ELF-1 (cell line): ENCODE measurements at regions not wholly inside any gene's neighbourhood (a gene's known extent, or its start where the extent isn't known, plus 50 kb on each side); places are given as distances from the start of the nearest gene placed in this dataset.
"Not testable (repeated sequence)": the region's sequence is repeated elsewhere in the genome, so short reads cannot be mapped to it uniquely, and the experiment has no call there.

Experiments used
- DNase-seq: peaks from one replicate; pipeline ENCODE4 v3.0.0-alpha.2; 2016; ENCODE audit warnings: low read depth, low spot score

DNA sequence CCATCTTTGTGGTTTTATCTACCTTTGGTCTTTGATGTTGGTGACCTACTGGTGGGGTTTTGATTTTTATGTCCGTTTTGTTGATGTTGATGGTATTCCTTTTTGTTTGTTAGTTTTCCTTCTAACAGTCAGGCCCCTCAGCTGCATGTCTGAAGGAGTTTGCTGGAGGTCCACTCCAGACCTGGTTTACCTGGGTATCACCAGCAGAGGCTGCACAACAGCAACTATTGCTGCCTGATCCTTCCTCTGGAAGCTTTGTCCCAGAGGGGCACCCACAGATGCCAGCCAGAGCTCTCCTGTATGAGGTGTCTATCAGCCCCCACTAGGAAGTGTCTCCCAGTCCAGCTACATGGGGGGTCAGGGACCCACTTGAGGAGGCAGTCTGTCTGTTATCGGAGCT lies 199.3 kb upstream of the WDFY3 start:
- DNase-seq = no peak

DNA sequence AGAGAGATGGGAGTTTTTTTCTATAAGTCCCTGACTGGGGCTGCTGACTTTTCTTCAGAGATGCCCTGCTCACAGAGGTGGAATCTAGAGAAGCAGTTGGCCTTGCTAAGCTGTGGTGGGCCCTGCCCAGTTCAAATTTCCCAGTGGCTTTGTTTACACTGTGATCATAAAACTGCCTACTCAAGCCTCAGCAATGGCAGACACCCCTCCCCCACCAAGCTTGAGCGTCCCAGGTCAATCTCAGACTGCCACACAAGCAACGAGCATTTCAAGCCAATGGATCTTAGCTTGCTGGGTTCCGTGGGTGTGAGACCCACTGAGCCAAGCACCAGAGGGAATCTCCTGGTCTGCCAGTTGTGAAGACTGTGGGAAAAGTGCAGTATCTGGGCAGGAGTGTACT lies 199.8 kb upstream of the WDFY3 start:
- DNase-seq = peak; percentile 12

DNA sequence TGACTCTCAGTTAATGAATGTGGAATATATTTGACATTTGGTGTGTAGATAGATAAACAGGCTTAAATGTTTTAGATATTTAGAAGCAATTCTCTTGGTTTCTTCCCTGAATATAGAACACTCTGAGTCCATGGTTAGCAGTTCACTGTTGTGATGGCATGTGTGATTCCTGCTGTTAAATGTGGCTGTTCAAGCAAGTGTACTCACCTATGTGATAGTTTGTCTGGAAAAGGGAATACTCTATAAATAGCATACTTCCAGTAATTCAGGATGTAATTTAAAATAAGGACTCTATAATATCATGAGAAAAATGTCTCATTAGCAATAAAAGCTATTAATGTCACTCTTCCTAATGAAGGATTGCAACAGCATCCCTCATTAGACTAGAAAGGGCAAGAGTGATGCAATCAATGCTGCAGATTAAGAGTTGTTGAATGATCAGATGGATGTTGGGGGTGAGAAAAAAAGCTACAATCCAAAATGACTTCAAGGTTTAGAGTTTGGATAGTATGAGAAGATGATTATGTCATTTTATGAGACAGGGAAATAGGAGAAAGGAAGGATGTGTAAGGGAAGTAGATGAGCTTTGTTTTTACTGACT lies 201.8 kb upstream of the WDFY3 start:
- no peak for DNase-seq

DNA sequence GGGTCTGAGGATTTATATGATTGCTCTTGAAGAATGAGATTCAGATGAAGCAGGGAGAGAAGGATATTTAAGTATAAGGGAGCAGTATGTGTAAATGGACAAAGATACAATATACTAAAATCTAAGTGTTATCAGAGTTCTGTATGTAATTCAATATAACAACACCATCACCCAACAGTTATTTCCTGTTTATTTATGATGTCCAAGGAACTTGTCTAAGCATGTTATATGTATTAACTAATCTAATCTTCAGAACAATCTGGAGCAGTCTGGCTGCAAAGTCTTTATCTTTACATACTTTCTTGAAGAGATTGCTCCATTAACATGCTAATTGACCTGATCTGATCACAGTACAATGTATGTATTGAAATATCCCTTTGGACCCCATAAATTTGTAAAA lies 203.8 kb upstream of the WDFY3 start:
- no peak for DNase-seq

DNA sequence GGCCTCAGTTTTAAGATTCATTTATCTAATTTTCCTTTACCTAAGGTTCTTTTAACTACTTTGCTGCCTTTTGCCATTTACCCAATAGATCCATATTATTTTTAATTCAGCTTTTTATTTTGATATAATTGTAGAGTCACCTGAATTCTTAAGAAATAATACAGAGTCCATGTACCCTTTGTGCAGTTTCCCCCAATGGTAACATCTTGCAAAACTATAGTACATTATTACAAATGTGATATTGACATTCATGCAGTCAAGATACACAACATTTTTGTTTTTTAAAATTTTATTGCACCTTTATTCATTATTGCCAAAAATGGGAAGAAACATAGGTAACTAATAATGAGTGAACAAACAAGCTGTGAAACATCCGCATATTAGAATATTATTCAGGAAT lies 208.7 kb upstream of the WDFY3 start:
- no peak for DNase-seq

DNA sequence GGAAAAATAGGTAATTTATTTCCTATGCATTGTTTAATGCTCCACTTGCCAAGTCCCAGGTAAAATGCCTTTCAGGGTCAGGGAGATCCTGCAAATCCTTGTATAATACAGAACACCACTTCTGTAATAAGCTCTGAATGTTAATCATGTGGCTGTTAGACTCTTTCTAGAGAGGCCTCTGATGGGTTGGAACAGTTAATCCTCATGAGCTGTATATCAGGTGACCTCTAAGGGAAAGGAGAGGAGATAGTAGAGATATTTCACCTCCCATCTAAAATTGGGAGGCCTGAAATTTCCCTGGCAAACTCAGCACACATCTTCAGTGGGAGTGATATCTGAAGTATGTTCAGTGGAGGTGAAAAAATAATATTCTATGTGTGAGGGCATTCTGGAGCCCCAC lies 210.6 kb upstream of the WDFY3 start:
- DNase-seq = no peak

DNA sequence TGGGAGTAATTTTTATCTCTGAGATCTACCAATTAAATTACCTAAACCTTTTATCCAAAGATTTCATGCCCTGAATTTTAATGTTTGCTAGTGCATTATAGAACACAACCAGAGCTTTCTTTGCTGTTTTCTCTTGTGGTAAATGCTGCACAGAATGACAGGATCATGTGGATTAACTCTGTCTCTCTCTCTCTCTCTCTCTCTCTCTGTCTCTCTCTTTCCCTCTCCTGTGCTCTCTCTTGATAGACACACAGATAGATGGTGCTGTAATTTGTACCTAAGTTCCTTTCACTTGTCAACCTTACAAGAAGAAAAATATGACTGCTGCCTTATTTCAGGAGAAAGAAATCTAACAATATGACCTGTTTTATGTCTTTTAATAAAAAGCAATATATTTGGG lies 211.2 kb upstream of the WDFY3 start:
- DNase-seq = no peak

DNA sequence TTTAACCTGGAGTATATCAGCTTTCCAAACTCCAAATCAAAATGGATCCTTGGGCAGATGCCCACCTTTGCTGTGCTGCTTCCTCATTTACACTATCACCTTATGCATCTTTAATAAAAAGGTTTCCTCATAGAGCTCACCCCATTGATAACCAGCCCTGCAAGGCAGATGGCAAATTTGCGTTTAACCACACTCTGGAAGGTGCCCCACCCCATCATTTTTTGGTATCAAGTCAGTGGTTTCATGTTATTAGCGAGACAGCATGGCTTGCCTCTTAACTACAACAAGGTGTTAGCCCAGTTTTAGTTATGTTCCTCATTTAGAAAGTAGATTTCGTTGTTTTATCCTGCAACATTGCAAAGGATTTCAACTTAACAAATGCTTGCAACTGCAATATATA lies 214.0 kb upstream of the WDFY3 start:
- DNase-seq = no peak

DNA sequence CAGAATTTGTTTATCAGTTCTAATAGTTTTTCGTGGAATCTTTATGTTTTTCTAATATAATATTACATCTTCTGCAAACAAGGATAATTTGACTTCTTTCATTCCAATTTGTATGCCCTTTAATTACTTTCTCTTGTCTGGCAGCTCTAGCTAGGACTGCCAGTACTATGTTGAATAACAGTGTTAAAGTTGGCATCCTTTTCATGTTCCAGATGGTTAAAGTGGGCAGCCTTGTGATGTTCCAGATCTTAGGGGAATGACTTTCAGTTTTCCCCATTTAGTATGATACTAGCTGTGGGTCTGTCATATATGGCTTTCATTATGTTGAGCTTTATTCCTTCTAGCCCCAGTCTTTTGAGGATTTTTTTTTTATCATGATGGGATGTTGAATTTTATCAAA lies 220.6 kb upstream of the WDFY3 start:
- DNase-seq = no peak

DNA sequence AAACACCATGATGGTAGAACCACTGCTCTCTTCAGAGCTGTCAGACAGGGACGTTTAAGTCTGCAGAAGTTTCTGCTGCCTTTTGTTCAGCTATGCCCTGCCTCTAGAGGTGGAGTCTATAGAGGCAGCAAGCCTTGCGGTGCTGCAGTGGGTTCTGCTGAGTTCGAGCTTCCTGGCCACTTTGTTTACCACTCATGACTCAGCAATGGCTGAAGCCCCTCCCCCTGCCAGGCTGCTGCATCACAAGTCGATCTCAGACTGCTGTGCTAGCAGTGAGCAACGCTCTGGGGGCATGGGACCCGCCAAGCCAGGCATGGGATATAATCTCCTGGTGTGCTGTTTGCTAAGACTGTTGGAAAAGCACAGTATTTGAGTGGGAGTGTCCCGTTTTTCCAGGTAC lies 229.5 kb upstream of the WDFY3 start:
- peak; percentile 24 for DNase-seq

DNA sequence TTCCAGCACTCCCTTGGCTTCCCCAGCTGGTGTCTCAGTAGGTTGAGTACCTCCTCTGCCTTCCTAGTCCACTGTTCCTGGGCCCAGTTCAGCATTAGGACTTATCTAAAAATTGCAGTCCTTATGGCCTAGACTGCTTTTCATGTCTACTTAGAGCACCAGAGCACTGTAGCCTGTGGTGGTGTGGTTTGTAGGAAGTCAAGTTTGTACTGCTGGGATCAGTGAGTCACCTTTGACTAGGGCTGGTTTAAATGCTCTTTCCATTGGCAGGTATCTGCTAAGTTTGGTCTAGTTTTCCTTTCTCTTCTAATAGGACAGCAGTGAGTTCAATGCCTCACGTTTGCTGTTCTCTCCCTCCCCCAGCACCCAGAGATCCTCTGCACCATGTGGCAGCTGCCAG lies 233.6 kb upstream of the WDFY3 start:
- DNase-seq = no peak

DNA sequence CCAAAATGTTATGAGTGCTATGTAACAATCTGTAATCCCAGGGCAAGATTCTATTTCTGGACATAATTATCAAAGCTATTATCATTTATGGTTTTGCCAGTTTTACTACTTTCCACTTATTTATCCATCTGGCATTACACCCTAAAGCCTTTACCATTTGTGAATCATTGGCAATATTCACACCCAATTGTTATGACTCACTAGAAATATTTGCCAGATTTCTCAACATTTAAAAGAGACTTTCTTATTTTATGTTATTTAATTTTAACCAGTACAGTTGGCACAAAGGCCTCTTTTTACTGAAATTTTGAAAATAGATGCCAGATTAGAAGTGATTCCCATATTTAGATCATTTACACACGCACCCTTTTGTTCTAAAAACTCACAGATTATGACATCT lies 242.7 kb upstream of the WDFY3 start:
- no peak for DNase-seq

DNA sequence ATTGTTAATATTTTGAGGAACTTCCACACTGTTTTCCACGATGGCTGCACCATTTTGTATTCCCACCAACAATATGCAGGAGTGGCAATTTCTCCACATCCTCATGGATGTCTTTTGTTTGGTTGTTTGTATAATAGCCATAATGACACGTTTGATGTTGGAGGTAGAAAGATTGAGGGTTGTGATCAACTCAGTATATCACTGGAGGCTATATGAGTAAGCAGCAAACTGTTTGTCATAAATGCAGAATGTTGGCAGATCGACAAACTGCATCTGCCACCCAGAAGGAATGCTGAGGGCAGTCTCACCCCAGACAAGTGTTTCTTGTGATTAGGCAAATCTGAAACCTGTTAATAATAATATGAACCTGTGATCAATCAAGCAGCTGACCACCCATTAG lies 243.9 kb upstream of the WDFY3 start:
- DNase-seq = no peak

DNA sequence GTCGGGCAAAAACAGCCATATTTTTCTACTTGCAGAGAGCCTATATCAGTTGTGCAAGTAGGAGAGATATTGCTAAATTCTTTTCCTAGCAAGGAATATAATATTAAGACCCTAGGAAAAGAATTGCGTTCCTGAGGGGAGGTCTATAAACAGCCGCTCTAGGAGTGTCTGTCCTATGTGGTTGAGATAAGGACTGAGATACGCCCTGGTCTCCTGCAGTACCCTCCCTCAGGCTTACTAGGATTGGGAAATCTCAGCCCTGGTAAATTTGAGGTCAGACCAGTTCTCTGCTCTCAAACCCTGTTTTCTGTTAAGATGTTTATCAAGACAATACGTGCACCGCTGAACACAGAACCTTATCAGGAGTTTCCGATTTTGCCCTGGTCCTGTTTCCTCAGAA lies 250.1 kb upstream of the WDFY3 start:
- not testable (repeated sequence) for DNase-seq

DNA sequence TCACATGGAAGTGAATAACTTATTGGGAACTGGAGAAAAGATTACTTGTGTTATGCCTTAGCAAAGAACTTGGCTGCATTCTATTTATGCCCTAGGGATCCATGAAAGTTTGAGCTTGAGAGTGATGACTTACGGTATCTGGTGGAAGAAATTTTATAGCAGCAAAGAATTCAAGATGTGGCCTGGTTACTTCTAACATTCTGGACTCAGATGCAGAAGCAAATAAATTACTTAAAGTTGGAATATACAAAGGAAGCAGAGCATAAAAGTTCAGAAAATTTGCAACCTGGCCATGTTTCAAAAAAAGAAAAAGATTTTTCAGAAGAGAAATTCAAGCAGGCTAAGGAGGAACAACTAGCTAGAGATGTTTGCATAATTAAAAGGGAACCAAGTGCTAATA lies 252.3 kb upstream of the WDFY3 start:
- no peak for DNase-seq

DNA sequence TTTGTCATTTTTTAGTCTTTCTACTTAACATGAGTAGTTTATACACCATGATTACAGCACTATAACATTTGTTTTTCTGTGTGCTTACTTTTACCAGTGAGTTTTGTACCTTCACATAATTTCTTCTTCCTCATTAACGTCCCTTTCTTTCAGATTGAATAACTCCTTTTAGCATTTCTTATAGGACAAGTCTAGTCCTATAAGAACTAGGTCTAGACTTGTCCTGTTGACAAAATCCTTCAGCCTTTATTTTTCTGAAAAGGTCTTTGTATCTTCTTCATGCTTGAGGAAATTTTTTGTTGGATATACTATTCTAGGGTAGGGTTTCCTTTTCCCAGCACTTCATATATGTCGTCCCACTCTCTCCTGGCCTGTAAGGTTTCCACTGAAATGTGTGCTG lies 253.3 kb upstream of the ARHGAP24 start:
- DNase-seq = no peak

DNA sequence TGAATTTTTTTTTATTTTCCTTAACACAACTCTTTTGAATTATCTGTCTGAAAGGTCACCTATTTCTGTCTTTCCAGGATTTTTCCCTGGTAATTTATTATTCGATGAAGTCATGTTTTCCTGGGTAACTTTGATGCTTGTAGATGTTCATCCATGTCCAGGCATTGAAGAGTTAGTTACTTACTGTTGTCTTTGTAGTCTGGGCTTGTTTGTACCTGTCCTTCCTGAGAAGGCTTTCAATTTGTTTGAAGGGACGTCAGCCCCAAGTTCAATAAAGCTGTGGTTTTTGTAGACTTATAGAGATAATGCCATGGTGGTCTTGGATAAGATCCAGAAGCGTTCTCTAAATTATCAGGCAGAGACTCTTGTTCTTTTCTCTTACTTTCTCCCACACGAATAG lies 252.4 kb upstream of the ARHGAP24 start:
- DNase-seq = no peak

DNA sequence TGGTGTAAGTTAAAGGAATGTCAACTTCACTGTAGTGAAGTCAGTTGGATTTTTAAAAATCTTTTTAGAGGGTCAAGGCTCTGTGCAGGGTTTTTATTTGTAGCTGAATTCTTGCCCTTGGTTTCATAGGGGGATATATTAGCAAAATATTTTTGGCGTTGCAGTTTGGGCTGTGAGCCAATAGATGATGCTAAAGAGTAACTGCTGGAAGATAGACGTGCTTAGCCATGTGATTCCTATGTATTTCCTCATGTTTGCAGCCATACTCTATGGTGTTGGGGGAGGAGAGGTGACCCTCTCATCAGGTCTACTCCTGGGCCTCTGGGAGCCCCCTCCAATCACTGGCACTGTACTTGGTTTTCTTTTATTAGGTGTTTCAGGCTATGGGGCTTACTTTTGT lies 246.7 kb upstream of the ARHGAP24 start:
- DNase-seq = peak; percentile 1

DNA sequence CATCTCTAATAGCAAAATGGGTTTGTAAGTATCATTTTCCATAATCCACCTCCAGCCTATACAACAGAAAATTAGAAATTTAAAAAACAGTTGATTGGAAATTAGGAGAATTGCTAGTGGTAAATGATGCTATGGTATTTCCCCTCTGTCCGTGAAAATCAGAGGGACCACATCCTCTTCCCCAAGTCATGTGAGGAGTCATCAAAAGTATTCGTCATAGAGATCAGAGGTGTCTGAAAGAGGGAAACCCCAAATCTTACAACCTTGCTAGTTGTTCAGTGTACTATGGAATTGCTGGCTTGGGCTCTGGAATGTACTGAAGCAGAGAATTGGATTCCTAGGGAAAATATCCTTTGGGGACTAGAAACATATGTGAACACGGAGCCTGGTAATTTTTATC lies 241.4 kb upstream of the ARHGAP24 start:
- no peak for DNase-seq

DNA sequence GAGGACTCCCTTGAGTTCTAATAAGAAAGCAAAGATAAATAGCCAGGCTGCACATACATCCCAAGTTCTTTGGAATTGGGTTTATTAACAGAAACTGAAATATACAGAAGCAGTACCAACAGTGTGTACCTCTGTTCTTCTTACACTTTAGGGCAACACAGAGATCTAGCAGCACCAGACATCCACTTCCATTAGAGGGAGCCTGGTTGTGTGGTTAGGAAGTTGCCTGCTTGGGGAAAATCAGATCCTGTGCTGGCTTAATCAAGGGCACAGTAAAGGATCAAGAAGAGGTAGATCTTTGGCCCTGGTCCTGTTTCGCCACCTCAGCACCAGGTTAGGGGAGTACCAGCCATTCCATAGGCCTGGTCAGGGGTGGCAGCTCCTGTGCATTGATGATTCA lies 231.1 kb upstream of the ARHGAP24 start:
- DNase-seq = no peak

DNA sequence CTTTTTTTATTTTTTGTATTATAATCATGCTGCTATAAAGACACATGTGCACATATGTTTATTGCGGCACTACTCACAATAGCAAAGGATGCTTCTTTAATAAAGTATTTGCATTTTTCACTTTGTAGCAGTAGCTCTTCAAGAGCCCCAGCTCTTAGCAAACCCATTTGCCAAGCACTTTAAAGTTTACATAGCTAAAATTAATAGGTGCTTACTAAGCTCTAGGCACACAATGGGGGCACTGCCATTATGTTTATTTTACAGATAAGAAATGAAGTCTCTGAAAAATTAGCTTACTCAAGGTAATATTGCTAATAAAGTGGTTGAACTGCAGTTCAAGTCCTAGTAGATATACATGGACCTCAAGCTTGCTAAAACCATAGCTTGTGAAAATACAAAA lies 230.3 kb upstream of the ARHGAP24 start:
- no peak for DNase-seq

DNA sequence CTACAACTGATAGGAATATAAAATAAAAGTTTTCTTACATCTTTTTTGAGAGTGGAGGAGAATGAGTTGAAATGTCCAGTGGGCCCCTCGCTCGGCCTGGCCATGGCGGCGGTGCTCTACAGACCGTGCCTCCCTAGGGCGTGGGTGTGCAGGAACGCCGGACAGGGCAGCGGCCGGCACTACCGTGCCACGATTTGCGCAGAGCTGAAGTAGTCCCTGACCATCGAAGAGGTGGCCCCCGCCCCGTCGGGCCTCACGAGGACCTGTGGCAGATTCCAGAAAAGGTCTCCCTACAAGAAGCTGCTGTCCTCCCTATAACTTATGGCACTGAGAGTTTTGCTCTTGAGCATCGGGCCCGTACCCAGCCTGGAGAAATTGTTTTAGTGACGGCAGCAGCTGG lies 228.9 kb upstream of the ARHGAP24 start:
- DNase-seq = no peak

DNA sequence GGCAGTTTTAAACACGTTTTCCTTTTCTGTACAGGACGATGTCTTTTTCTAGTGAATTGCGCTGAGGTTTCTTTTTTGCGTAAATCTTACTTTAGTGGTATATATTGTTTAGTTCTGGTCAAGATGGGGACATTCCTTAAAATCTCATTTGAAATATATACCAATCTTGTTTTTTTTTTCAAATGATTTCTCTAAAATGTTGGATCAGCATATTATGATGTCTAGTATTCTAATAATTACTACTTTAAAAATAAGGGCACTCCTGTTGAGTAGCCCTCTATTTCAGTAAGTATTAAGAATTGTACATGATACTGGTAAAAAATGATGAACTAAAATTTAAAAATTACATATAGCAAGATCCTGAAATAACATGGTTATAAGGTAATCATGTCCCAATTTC lies 224.1 kb upstream of the ARHGAP24 start:
- no peak for DNase-seq

DNA sequence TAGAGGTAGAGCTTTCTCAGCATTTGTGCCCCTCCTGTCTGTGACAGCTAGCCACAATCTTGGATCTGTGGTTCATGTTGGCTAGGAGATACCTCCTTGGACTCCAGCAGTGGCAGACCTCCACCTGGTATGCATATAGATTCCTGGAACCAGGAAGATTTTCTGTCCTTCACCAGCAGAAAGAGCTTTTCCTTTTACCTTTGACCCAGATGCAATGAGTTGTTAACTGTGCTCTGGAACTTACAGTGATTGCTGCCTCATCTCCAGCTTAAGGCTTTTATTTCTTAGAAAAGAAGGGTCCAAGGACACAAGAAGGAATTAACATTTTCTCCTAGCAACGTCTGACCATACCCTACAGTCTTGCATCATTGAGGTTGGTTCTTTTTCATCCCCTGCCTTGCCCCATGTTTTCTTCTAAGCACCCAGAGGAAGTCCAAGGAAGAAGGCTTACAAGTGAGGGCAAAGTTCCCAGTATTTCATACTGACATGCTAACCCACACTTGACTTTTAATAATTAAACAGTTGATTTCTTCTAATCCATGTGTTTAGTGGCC lies 217.1 kb upstream of the ARHGAP24 start:
- no peak for DNase-seq
